GM12872 (cell line): ENCODE measurements at regions not wholly inside any gene's neighbourhood (a gene's known extent, or its start where the extent isn't known, plus 50 kb on each side); places are given as distances from the start of the nearest gene placed in this dataset.

Experiments used
- TF ChIP-seq, protein P1 (sequence below): IDR thresholded peaks from 3 replicates; pipeline ENCODE4 v1.5.1; 2011; ENCODE audit warnings: low read depth, mild to moderate bottlenecking, low read length, moderate library complexity; ENCODE audit not compliant: insufficient read depth

DNA sequence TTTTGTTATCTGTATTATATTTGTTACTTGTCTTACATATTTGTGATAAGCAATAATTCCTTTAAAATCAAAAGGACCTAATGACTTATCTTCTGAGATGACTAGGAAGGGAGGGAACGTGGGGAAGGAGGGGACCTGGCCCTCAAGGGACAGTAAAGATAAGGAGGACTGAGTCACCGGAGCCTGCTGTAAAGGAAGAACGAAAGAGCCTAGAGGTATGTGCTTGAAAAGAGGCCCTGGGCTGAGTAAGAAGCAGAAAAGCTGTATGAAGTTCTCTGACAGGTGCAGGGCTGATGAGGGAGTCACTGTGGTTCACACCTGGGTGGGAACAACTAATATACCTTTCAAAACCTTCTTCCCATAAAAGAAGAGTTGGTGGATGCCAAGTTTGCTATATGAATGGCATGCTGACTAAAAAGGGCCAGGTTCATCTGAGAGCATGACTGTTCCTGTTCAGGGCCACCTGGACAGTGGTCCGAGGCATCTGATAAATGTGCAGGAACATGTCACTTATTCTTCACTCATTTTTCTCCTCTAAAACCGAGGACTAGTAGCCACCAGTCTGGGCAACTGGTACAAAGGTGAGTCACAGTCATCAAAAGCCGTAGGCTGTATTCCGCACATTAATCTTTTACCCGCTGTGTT is 111.3 kb downstream of the TNFAIP3 start:
- TF ChIP-seq, protein P1, sequence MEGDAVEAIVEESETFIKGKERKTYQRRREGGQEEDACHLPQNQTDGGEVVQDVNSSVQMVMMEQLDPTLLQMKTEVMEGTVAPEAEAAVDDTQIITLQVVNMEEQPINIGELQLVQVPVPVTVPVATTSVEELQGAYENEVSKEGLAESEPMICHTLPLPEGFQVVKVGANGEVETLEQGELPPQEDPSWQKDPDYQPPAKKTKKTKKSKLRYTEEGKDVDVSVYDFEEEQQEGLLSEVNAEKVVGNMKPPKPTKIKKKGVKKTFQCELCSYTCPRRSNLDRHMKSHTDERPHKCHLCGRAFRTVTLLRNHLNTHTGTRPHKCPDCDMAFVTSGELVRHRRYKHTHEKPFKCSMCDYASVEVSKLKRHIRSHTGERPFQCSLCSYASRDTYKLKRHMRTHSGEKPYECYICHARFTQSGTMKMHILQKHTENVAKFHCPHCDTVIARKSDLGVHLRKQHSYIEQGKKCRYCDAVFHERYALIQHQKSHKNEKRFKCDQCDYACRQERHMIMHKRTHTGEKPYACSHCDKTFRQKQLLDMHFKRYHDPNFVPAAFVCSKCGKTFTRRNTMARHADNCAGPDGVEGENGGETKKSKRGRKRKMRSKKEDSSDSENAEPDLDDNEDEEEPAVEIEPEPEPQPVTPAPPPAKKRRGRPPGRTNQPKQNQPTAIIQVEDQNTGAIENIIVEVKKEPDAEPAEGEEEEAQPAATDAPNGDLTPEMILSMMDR, result no peak

DNA sequence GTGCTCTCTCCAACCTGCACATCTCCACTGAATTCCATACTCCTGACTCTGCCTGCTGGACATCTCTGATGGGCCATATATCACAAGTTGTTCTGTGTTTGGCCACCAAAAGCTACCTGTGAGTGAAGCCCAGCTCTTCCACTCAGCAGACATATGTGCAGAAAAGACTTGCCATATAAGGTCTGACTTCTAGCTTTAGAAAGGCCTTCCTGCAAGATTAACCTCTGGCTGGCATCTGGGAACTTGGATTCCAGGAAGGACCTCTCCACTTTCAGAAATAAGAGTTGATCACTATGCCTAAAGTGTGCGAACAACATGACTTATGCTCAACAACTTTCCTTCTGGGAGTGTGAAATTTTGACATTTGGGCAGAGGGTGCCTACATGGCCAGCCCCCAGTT is 113.7 kb downstream of the TNFAIP3 start:
- TF ChIP-seq, protein P1, result no peak

DNA sequence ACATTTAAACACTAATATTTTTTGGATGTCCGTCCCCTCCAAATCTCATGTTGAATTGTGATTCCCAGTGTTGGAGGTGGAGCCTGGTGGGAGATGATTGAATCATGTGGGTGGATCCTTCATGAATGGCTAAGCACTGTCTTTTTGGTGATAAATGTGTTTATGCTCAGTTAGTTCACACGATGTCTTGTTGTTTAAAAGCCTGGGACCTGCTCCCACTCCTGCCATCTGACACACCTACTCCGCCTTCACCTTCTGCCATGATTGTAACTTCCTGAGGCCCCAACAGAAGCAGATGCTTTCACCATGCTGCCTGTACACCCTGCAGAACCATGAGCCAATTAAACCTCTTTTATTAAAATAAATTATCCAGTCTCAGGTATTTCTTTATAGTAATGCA is 114.7 kb downstream of the TNFAIP3 start:
- TF ChIP-seq, protein P1, result no peak

GRCh38 chr6:137982418-137983189 is 115.5 kb downstream of the TNFAIP3 start:
- TF ChIP-seq, protein P1, result no peak

DNA sequence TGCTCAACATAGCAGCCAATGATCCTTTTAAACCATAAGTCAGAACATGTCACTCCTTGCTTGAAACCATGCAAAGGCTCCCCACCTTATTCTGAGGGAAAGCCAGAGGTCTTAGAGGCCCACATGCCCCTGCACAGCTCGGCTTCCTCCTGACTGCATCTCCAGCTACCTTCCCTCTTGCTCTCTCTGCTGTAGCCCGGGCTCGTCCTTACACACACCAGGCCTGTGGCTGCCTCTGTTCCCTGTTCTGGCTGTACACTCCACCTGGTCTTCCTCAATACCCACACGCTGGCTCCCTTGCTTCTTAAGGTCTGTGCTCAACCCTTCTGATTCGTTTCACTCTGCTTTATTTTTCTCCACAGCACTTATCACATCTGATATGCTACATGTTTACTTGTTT is 116.2 kb downstream of the TNFAIP3 start:
- TF ChIP-seq, protein P1, result no peak

DNA sequence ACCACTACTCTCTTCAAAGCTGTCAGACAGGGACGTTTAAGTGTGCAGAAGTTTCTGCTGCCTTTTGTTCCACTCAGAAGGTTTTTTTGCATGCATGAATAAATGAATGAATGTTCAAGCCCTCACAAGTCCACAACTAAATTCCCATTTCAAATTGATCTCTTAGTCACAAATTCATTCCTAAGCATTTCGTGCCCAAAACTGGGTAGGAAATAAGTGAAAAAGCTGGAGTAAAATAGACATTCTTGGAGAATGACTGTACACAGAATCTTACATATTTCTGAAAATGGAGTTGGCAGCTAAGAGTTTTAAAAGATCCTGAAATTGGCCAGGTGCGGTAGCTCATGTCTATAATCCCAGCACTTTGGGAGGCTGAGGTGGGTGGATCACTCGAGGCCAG is 117.6 kb downstream of the PERP start:
- TF ChIP-seq, protein P1, result no peak

DNA sequence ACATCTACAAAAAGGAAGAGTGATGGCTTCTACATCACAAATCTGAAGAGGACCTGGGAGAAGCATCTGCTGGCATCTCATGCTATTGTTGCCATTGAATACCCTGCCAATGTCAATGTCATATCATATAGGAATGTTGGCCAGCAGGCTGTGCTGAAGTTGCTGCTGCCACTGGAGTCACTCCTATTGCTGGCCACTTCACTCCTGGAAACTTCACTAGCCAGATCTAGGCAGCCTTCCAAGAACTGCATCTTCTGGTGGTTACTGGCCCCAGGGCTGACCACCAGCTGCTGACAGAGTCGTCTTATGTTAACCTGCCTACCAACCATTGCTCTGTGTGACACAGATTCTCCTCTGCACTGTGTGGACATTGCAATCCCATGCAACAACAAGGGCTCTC is 111.8 kb downstream of the PERP start:
- TF ChIP-seq, protein P1, result no peak
